MM.1S (cell line): ENCODE measurements at regions not wholly inside any gene's neighbourhood (a gene's known extent, or its start where the extent isn't known, plus 50 kb on each side); places are given as distances from the start of the nearest gene placed in this dataset.

Experiments used
- DNase-seq: peaks from one replicate; pipeline ENCODE4 v3.0.0-alpha.2; 2015
- H2AFZ ChIP-seq: fragments of 300-600 bp; sonication (generic); 2 replicates; pipeline ENCODE4 v1.6.0; 2016; ENCODE audit warnings: antibody characterized with exemption, low read length
- H3F3A ChIP-seq: fragments of 300-600 bp; sonication (generic); 2 replicates; pipeline ENCODE4 v1.6.1; 2016; ENCODE audit warnings: mild to moderate bottlenecking, antibody characterized with exemption, low read length, moderate library complexity, mixed read lengths; ENCODE audit not compliant: insufficient read depth
- H3K27ac ChIP-seq: fragments of 300-600 bp; sonication (generic); 2 replicates; pipeline ENCODE4 v1.5.1; 2016; ENCODE audit warnings: mild to moderate bottlenecking, low read length
- H3K27me3 ChIP-seq: fragments of 300-600 bp; sonication (generic); replicated peaks from 2 replicates; pipeline ENCODE4 v1.6.0; 2016; ENCODE audit warnings: low read length; ENCODE audit not compliant: insufficient read depth
- H3K36me3 ChIP-seq: fragments of 300-600 bp; sonication (generic); replicated peaks from 2 replicates; pipeline ENCODE4 v1.6.1; 2016; ENCODE audit warnings: mild to moderate bottlenecking, low read length, mixed read lengths; ENCODE audit not compliant: insufficient read depth
- H3K4me1 ChIP-seq: fragments of 300-600 bp; sonication (generic); 2 replicates; pipeline ENCODE4 v1.6.1; 2016; ENCODE audit warnings: low read length, mixed read lengths
- H3K4me2 ChIP-seq: fragments of 300-600 bp; sonication (generic); 2 replicates; pipeline ENCODE4 v1.6.0; 2016; ENCODE audit warnings: low read depth, low read length
- H3K4me3 ChIP-seq: fragments of 300-600 bp; sonication (generic); 2 replicates; pipeline ENCODE4 v1.5.1; 2016; ENCODE audit warnings: low read length, mixed read lengths
- H3K79me2 ChIP-seq: fragments of 300-600 bp; sonication (generic); 2 replicates; pipeline ENCODE4 v1.6.1; 2016; ENCODE audit warnings: mixed run types, low read length, mixed read lengths
- H3K9ac ChIP-seq: fragments of 300-600 bp; sonication (generic); 2 replicates; pipeline ENCODE4 v1.6.1; 2016; ENCODE audit warnings: low read length, mixed read lengths
- H3K9me2 ChIP-seq: fragments of 300-600 bp; sonication (generic); replicated peaks from 2 replicates; pipeline ENCODE4 v1.6.1; 2016; ENCODE audit warnings: mild to moderate bottlenecking, low read length, mixed read lengths; ENCODE audit not compliant: insufficient read depth
- H3K9me3 ChIP-seq: fragments of 300-600 bp; sonication (generic); replicated peaks from 2 replicates; pipeline ENCODE4 v1.6.1; 2016; ENCODE audit warnings: mild to moderate bottlenecking, low read length, mixed read lengths; ENCODE audit not compliant: insufficient read depth
- H4K20me1 ChIP-seq: fragments of 300-600 bp; sonication (generic); 2 replicates; pipeline ENCODE4 v1.6.1; 2016; ENCODE audit warnings: mild to moderate bottlenecking, low read length, moderate library complexity, mixed read lengths; ENCODE audit not compliant: insufficient read depth
- EZH2 ChIP-seq: fragments of 300-600 bp; sonication (generic); optimal IDR thresholded peaks from 2 replicates; pipeline ENCODE3; 2017; ENCODE audit warnings: low read depth, mild to moderate bottlenecking, antibody characterized with exemption, low read length, mixed read lengths
- EZH2phosphoT487 ChIP-seq: fragments of 300-600 bp; sonication (generic); IDR thresholded peaks from 2 replicates; pipeline ENCODE4 v1.6.1; 2018; ENCODE audit warnings: antibody characterized with exemption, low read length
- TF ChIP-seq, protein P1 (sequence below): fragments of 300-600 bp; sonication (generic); IDR thresholded peaks from 2 replicates; pipeline ENCODE4 v1.5.1; 2016; ENCODE audit warnings: antibody characterized with exemption, low read length, mixed read lengths

DNA sequence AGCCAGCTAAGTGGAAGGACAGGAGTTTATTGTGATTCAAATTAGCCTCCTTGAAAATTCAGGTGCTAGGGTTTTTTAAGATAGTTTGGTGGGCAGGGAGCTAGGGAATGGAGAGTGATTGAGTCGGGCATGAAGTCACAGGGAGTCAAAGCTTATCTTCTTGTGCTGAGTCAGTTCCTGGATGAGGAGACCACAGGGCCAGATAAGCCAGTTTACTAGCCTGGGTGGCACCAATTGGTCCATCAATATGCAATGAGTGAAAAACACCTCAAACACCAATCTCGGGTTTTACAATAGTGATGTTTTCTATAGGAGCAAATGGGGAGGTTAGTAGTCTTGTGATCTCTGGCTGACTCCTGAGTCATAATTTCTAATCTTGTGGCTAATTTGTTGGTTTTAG lies 165.1 kb downstream of the ABCC12 start:
- no peaks in the 10 kb centered on the region for H4K20me1 ChIP-seq
- DNase-seq = no peak
- no peaks in the 10 kb centered on the region for H3K9me3 ChIP-seq

DNA sequence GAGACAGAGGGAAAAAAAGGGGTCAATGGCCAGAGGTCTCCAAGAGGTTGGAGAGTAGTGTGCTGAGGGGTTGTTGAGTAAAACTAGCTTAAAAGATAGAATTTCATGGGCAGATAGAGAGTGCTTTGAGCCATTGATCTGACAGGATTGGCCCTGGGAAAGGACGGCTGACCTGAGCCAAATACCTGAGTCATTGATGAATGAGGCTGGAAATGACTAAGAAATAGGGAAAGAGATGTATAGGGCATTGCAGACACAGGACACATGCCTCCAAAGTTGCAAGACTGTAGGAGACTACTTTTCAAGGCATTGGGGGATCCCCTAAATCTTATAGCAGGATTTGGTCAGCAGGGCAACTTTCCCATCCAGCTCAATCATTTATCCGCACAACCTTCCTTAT lies 168.7 kb downstream of the ABCC12 start:
- H3K36me3 ChIP-seq = no peaks in the 10 kb centered on the region
- no peaks in the 10 kb centered on the region for H3K27me3 ChIP-seq
- no peak for DNase-seq
- no peak overlapping the region for H2AFZ ChIP-seq
- H3F3A ChIP-seq = no peaks in the 10 kb centered on the region
- no peaks in the 10 kb centered on the region for H3K9me3 ChIP-seq
- H3K4me2 ChIP-seq = no peak overlapping the region
- no peak overlapping the region for H3K9ac ChIP-seq
- no peaks in the 10 kb centered on the region for H3K79me2 ChIP-seq
- H3K4me1 ChIP-seq = no peaks in the 10 kb centered on the region
- no peak overlapping the region for H3K27ac ChIP-seq
- no peak for TF ChIP-seq EZH2
- TF ChIP-seq, protein P1, sequence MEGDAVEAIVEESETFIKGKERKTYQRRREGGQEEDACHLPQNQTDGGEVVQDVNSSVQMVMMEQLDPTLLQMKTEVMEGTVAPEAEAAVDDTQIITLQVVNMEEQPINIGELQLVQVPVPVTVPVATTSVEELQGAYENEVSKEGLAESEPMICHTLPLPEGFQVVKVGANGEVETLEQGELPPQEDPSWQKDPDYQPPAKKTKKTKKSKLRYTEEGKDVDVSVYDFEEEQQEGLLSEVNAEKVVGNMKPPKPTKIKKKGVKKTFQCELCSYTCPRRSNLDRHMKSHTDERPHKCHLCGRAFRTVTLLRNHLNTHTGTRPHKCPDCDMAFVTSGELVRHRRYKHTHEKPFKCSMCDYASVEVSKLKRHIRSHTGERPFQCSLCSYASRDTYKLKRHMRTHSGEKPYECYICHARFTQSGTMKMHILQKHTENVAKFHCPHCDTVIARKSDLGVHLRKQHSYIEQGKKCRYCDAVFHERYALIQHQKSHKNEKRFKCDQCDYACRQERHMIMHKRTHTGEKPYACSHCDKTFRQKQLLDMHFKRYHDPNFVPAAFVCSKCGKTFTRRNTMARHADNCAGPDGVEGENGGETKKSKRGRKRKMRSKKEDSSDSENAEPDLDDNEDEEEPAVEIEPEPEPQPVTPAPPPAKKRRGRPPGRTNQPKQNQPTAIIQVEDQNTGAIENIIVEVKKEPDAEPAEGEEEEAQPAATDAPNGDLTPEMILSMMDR = no peak
- no peak for TF ChIP-seq EZH2phosphoT487
- H3K4me3 ChIP-seq = no peak overlapping the region
- H4K20me1 ChIP-seq = no peaks in the 10 kb centered on the region
- H3K9me2 ChIP-seq = no peaks in the 10 kb centered on the region

More for the DNA sequence above, 165.1 kb downstream of the ABCC12 start:
- Histone ChIP-seq H3K9ac (no peak overlapping the region), H3K27ac (no peak overlapping the region), H3K9me2 (no peaks in the 10 kb centered on the region), H3F3A (no peaks in the 10 kb centered on the region), H3K79me2 (no peaks in the 10 kb centered on the region), H3K4me3 (no peak overlapping the region), H3K27me3 (no peaks in the 10 kb centered on the region), H3K36me3 (no peaks in the 10 kb centered on the region), H3K4me2 (no peak overlapping the region), H2AFZ (no peak overlapping the region), H3K4me1 (no peaks in the 10 kb centered on the region)
- no peak for TF ChIP-seq EZH2phosphoT487
- no peak for TF ChIP-seq EZH2
- TF ChIP-seq, protein P1 = no peak

DNA sequence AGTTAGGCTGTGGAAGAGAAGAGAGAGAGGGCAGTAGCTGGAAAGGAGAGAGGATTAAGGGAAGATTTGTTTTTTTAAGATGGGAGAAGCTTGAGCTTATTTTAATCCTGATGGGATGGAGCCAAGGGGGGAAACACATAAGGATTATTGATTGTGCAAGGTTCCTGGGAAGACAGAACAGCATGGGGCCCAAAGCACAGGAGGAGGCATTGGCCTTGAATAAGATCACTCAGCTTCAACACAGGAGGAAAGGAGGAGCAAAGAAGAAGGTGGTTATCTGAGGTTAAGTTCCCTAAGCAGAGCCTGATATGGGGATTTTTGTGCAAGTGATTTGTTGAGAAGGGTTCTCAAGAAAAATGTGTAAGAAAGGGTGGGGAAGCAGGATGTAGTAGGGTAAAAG lies 169.8 kb downstream of the ABCC12 start:
- H3K9me2 ChIP-seq = no peaks in the 10 kb centered on the region
- H3K27me3 ChIP-seq = no peaks in the 10 kb centered on the region
- H3K4me2 ChIP-seq = no peak overlapping the region
- no peak for TF ChIP-seq EZH2
- no peak for TF ChIP-seq EZH2phosphoT487
- TF ChIP-seq, protein P1 = no peak
- no peak overlapping the region for H3K4me3 ChIP-seq
- H2AFZ ChIP-seq = no peak overlapping the region
- H3K9me3 ChIP-seq = no peaks in the 10 kb centered on the region
- H3K79me2 ChIP-seq = no peaks in the 10 kb centered on the region
- H3F3A ChIP-seq = no peaks in the 10 kb centered on the region
- no peak overlapping the region for H3K27ac ChIP-seq
- H4K20me1 ChIP-seq = no peaks in the 10 kb centered on the region
- no peak overlapping the region for H3K9ac ChIP-seq
- no peaks in the 10 kb centered on the region for H3K36me3 ChIP-seq
- H3K4me1 ChIP-seq = no peaks in the 10 kb centered on the region
- DNase-seq = no peak
